22Rv1 (cell line): ENCODE measurements at regions not wholly inside any gene's neighbourhood (a gene's known extent, or its start where the extent isn't known, plus 50 kb on each side); places are given as distances from the start of the nearest gene placed in this dataset.

Experiments used
- ZFX ChIP-seq: fragments of 450-650 bp; IDR thresholded peaks from 2 replicates; pipeline ENCODE4 v1.6.1; 2017; ENCODE audit warnings: antibody characterized with exemption, borderline replicate concordance
- TF ChIP-seq, protein P1 (sequence below): fragments of 450-650 bp; IDR thresholded peaks from 2 replicates; pipeline ENCODE4 v1.5.1; 2017; ENCODE audit warnings: mild to moderate bottlenecking

DNA sequence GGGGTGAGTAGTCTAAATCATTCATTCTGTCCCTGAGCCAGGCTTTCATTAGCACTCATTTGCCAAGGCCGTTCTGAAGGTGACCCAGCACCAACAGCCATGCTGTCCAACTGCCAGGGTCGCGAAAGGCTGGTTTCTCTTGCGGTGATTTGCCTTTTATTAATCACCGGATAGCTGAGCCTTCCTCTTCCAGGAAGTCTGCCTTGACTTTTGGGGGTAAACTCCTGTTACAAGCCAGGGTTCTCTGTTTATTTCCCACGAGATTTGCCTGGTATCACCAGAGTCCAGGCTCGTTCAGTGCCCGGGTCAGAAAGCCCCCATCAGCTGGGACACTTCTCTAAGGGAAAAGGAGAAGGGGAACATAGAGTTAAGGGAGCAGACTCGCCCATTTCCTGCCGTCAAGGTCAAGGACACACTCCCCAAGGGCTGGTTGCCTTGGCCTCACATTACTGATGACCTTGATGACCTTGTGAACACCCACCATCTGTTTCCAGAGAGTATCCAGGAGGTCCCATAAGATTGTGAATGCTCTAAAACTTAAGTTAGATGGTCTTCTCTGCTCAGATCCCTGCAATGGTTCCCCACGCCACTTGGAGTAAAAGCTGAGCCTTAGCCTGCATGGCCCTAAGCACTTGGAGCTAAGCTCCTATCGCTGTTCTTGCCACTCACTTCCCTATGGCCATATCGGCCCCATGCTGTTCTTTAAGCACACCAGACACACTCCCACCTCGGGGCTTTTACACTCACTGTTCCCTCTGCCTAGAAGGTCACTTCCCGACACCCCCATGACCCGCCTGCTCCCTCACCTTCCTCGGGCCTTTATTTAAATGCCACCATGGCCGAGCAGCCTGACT, 96.0 kb upstream of the EPCAM start:
- TF ChIP-seq, protein P1, sequence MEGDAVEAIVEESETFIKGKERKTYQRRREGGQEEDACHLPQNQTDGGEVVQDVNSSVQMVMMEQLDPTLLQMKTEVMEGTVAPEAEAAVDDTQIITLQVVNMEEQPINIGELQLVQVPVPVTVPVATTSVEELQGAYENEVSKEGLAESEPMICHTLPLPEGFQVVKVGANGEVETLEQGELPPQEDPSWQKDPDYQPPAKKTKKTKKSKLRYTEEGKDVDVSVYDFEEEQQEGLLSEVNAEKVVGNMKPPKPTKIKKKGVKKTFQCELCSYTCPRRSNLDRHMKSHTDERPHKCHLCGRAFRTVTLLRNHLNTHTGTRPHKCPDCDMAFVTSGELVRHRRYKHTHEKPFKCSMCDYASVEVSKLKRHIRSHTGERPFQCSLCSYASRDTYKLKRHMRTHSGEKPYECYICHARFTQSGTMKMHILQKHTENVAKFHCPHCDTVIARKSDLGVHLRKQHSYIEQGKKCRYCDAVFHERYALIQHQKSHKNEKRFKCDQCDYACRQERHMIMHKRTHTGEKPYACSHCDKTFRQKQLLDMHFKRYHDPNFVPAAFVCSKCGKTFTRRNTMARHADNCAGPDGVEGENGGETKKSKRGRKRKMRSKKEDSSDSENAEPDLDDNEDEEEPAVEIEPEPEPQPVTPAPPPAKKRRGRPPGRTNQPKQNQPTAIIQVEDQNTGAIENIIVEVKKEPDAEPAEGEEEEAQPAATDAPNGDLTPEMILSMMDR: no peak
- no peak for TF ChIP-seq ZFX
